H9 (cell line): ENCODE measurements at regions not wholly inside any gene's neighbourhood (a gene's known extent, or its start where the extent isn't known, plus 50 kb on each side); places are given as distances from the start of the nearest gene placed in this dataset.

Source experiments
- DNase-seq: peaks from one replicate; pipeline ENCODE4 v3.0.0-alpha.2; 2017
- H2AFZ ChIP-seq: one replicate; pipeline ENCODE4 v1.6.1; 2013; ENCODE audit warnings: mild to moderate bottlenecking, low read length, control low read depth, moderate library complexity
- H2AK5ac ChIP-seq: 2 replicates; pipeline ENCODE4 v1.6.1; 2013; ENCODE audit warnings: low read length, control low read depth, mixed read lengths; ENCODE audit not compliant: insufficient read length
- H2BK120ac ChIP-seq: one replicate; pipeline ENCODE4 v1.6.1; 2013; ENCODE audit warnings: low read depth, mild to moderate bottlenecking, low read length, control low read depth, inconsistent platforms; ENCODE audit not compliant: poor library complexity, severe bottlenecking
- H2BK12ac ChIP-seq: 2 replicates; pipeline ENCODE4 v1.6.1; 2013; ENCODE audit warnings: low read length, control low read depth, mixed read lengths, low read depth; ENCODE audit not compliant: insufficient read length
- H2BK15ac ChIP-seq: 2 replicates; pipeline ENCODE4 v1.6.1; 2013; ENCODE audit warnings: low read depth, low read length, control low read depth
- H2BK20ac ChIP-seq: one replicate; pipeline ENCODE4 v1.6.1; 2013; ENCODE audit warnings: low read depth, mild to moderate bottlenecking, low read length, control low read depth, inconsistent platforms; ENCODE audit not compliant: poor library complexity, severe bottlenecking
- H2BK5ac ChIP-seq: 2 replicates; pipeline ENCODE4 v1.6.1; 2013; ENCODE audit warnings: low read length, control low read depth, mixed read lengths; ENCODE audit not compliant: insufficient read length
- H3K14ac ChIP-seq: 2 replicates; pipeline ENCODE4 v1.6.1; 2013; ENCODE audit warnings: low read length, control low read depth; ENCODE audit not compliant: insufficient read depth
- H3K18ac ChIP-seq: 2 replicates; pipeline ENCODE4 v1.6.1; 2013; ENCODE audit warnings: low read depth, mild to moderate bottlenecking, mixed read lengths, low read length, control low read depth; ENCODE audit not compliant: insufficient read length
- H3K23ac ChIP-seq: 2 replicates; pipeline ENCODE4 v1.6.1; 2013; ENCODE audit warnings: low read length, control low read depth, mixed read lengths, low read depth; ENCODE audit not compliant: insufficient read length
- H3K23me2 ChIP-seq: 2 replicates; pipeline ENCODE4 v1.6.1; 2013; ENCODE audit warnings: low read depth, mild to moderate bottlenecking, mixed read lengths, low read length, control low read depth; ENCODE audit not compliant: insufficient read length, poor library complexity, severe bottlenecking
- H3K27ac ChIP-seq: 2 replicates; pipeline ENCODE4 v1.5.1; 2013; ENCODE audit warnings: low read length, control low read depth, mixed read lengths, low read depth; ENCODE audit not compliant: insufficient read length
- H3K27me3 ChIP-seq: 2 replicates; pipeline ENCODE4 v1.6.1; 2013; ENCODE audit warnings: low read length, control low read depth, inconsistent platforms; ENCODE audit not compliant: insufficient read depth
- H3K4ac ChIP-seq: 2 replicates; pipeline ENCODE4 v1.6.1; 2013; ENCODE audit warnings: low read depth, mild to moderate bottlenecking, control low read depth, inconsistent platforms, low read length, moderate library complexity
- H3K4me1 ChIP-seq: 2 replicates; pipeline ENCODE4 v1.6.1; 2013; ENCODE audit warnings: low read length, control low read depth, inconsistent platforms; ENCODE audit not compliant: insufficient read depth
- H3K4me2 ChIP-seq: 2 replicates; pipeline ENCODE4 v1.6.1; 2013; ENCODE audit warnings: low read length, control low read depth, mixed read lengths; ENCODE audit not compliant: insufficient read length, insufficient read depth
- H3K56ac ChIP-seq: 2 replicates; pipeline ENCODE4 v1.6.1; 2013; ENCODE audit warnings: low read depth, mild to moderate bottlenecking, mixed read lengths, low read length, control low read depth; ENCODE audit not compliant: insufficient read length
- H3K79me1 ChIP-seq: 2 replicates; pipeline ENCODE4 v1.6.1; 2013; ENCODE audit warnings: low read depth, mild to moderate bottlenecking, moderate library complexity, low read length, control low read depth, inconsistent platforms; ENCODE audit not compliant: insufficient read depth, poor library complexity, severe bottlenecking
- H3K79me2 ChIP-seq: 2 replicates; pipeline ENCODE4 v1.6.1; 2013; ENCODE audit warnings: low read length, control low read depth, inconsistent platforms; ENCODE audit not compliant: insufficient read depth
- H3K9ac ChIP-seq: 2 replicates; pipeline ENCODE4 v1.6.1; 2013; ENCODE audit warnings: low read length, control low read depth, mixed read lengths; ENCODE audit not compliant: insufficient read length; ENCODE audit errors: extremely low read depth
- H3K9me3 ChIP-seq: one replicate; pipeline ENCODE4 v1.6.1; 2013; ENCODE audit warnings: low read depth, low read length, inconsistent platforms; ENCODE audit not compliant: control insufficient read depth
- H3T11ph ChIP-seq: one replicate; pipeline ENCODE4 v1.6.1; 2013; ENCODE audit warnings: mild to moderate bottlenecking, low read length, control low read depth, inconsistent platforms
- H4K20me1 ChIP-seq: one replicate; pipeline ENCODE4 v1.6.1; 2013; ENCODE audit not compliant: control insufficient read depth, insufficient read length, insufficient read depth
- H4K5ac ChIP-seq: 2 replicates; pipeline ENCODE4 v1.6.1; 2013; ENCODE audit warnings: low read depth, mild to moderate bottlenecking, mixed read lengths, low read length, control low read depth; ENCODE audit not compliant: insufficient read length
- H4K8ac ChIP-seq: replicated peaks from 2 replicates; pipeline ENCODE4 v1.6.1; 2013; ENCODE audit warnings: low read length, control low read depth, mixed read lengths, low read depth; ENCODE audit not compliant: insufficient read length
- H4K91ac ChIP-seq: 2 replicates; pipeline ENCODE4 v1.6.1; 2013; ENCODE audit warnings: low read depth, mild to moderate bottlenecking, moderate library complexity, mixed read lengths, low read length, control low read depth; ENCODE audit not compliant: insufficient read length
- H3K27ac Mint-ChIP-seq, 3 experiments: 2 replicates in 2 of 3; 3 replicates in 1 of 3; pipeline ENCODE4 v1.8.0; 2020 to 2021; ENCODE audit warnings: mixed read lengths in 3 of 3, mild to moderate bottlenecking in 1 of 3, moderate library complexity in 1 of 3
- H3K27me3 Mint-ChIP-seq: 2 replicates; pipeline ENCODE4 v1.8.0; 2021; ENCODE audit warnings: low read depth, mild to moderate bottlenecking, moderate library complexity, mixed read lengths
- H3K36me3 Mint-ChIP-seq, 3 experiments: 2 replicates in 2 of 3; 3 replicates in 1 of 3; pipeline ENCODE4 v1.8.0; 2020 to 2021; ENCODE audit warnings: low read depth in 3 of 3, mixed read lengths in 3 of 3; ENCODE audit not compliant: insufficient read depth in 1 of 3
- H3K4me1 Mint-ChIP-seq, 2 experiments: 2 replicates each; pipeline ENCODE4 v1.8.0; 2020; ENCODE audit warnings: mixed read lengths in 2 of 2
- H3K4me3 Mint-ChIP-seq, 2 experiments: 2 replicates in 1 of 2; 3 replicates in 1 of 2; pipeline ENCODE4 v1.8.0; 2020 to 2021; ENCODE audit warnings: mild to moderate bottlenecking in 2 of 2, mixed read lengths in 2 of 2, moderate library complexity in 1 of 2
- H3K9me3 Mint-ChIP-seq, 2 experiments: 2 replicates in 1 of 2; 3 replicates in 1 of 2; pipeline ENCODE4 v1.8.0; 2020; ENCODE audit warnings: mild to moderate bottlenecking in 2 of 2, mixed read lengths in 2 of 2, moderate library complexity in 1 of 2
- WGBS: extraction: QIAGEN DNeasy Blood & Tissue Kit; methylation state at CpG from one replicate; pipeline ENCODE4 v1.1.7; 2013; ENCODE audit warnings: missing lambda C conversion rate, low lambda C conversion rate, mixed read lengths; ENCODE audit not compliant: insufficient read length; ENCODE audit errors: extremely low coverage; 5-methylcytosine and 5-hydroxymethylcytosine counted together
- TF ChIP-seq, protein P1 (sequence below): fragments of 200-600 bp; sonication (generic); conservative IDR thresholded peaks from 3 replicates; pipeline ENCODE4 v1.8.0; 2021; ENCODE audit warnings: antibody characterized with exemption, mild to moderate bottlenecking

DNA sequence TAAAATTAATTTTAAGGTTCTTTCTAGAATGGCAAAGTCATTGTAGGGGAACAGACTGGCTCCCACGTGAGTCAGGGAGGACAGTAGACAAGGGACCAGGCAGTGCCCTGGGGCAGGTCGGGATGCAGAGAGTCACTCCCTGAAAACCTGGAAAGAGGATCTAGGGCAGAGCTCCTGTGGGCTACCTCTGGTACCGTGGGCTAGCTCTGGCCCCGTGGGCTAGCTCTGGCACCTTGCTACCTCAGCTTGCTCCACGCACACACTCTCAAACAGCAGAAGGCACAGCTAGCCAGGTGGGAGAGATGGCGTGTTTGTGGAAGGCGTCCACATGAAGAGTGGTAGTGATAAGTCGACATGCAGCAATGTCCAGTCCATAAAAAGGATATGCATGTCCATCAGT lies 66.7 kb upstream of the ARHGEF7 start:
- Histone ChIP-seq H2BK12ac (no peak overlapping the region), H3K18ac (no peak overlapping the region), H3K4me2 (no peak overlapping the region), H3K79me1 (no peaks in the 10 kb centered on the region), H2BK15ac (no peak overlapping the region), H3K9me3 (peaks cover 14% of the 10 kb centered on the region), H3K27ac (no peak overlapping the region), H3K23ac (no peak overlapping the region), H4K20me1 (no peaks in the 10 kb centered on the region), H4K8ac (no peak overlapping the region), H2BK20ac (no peak overlapping the region), H3K9ac (no peak overlapping the region), H3K79me2 (no peaks in the 10 kb centered on the region), H2AK5ac (no peak overlapping the region), H3K27me3 (no peaks in the 10 kb centered on the region), H3K56ac (no peak overlapping the region), H3K4ac (no peak overlapping the region), H2BK120ac (no peak overlapping the region), H3K14ac (no peak overlapping the region), H3K4me1 (no peaks in the 10 kb centered on the region), H4K5ac (no peak overlapping the region), H2AFZ (no peak overlapping the region), H3K23me2 (no peaks in the 10 kb centered on the region), H3T11ph (no peak overlapping the region), H2BK5ac (no peak overlapping the region), H4K91ac (no peak overlapping the region)
- Mint-ChIP-seq H3K4me3 (no peak overlapping the region), H3K4me1 (peaks cover 7 to 8% of the 10 kb centered on the region in 2 experiments; a peak in 3 of 4 replicates), H3K9me3 (peaks cover 35 to 40% of the 10 kb centered on the region in 2 experiments), H3K36me3 (peaks cover 14 to 28% (median 17%) of the 10 kb centered on the region in 3 experiments), H3K27ac (no peak overlapping the region), H3K27me3 (peaks cover 6% of the 10 kb centered on the region)
- no peak for DNase-seq
- no CpG with 5 or more reads among the region's 8 CpGs for WGBS
- TF ChIP-seq, protein P1, sequence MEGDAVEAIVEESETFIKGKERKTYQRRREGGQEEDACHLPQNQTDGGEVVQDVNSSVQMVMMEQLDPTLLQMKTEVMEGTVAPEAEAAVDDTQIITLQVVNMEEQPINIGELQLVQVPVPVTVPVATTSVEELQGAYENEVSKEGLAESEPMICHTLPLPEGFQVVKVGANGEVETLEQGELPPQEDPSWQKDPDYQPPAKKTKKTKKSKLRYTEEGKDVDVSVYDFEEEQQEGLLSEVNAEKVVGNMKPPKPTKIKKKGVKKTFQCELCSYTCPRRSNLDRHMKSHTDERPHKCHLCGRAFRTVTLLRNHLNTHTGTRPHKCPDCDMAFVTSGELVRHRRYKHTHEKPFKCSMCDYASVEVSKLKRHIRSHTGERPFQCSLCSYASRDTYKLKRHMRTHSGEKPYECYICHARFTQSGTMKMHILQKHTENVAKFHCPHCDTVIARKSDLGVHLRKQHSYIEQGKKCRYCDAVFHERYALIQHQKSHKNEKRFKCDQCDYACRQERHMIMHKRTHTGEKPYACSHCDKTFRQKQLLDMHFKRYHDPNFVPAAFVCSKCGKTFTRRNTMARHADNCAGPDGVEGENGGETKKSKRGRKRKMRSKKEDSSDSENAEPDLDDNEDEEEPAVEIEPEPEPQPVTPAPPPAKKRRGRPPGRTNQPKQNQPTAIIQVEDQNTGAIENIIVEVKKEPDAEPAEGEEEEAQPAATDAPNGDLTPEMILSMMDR = no peak
